ENCODE measurements at regions not wholly inside any gene's neighbourhood (a gene's known extent, or its start where the extent isn't known, plus 50 kb on each side); places are given as distances from the start of the nearest gene placed in this dataset.

DNA sequence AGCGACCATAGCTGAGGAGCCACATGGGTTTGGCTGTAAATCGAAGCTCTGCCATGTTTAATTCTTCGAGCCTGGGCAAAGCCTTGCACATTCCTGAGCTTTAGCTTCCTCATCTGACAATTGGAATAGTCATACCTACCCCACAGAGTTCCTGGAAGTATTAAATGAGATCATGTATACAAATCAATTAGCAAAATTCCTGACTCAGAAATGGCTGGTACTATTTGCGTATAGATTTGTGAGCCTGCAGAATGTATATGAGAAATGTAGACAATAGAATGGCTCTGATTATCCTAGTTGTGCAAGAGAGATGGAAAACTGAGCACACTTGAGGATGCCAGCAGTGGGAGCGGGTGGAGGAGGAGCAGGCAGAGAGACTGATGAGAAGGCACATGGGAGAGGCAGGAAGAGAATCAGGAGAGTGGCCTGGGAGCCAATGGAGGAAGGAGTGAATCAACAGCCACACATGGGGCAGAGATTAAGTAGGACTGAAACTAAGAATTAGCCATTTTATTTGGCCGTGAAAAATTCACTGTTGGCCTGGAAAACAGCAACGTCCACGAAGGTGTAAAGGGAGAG lies 128.0 kb upstream of the C1GALT1 start:
- ChIA-PET POLR2A (no interaction called here), CTCF (no interaction called here)

DNA sequence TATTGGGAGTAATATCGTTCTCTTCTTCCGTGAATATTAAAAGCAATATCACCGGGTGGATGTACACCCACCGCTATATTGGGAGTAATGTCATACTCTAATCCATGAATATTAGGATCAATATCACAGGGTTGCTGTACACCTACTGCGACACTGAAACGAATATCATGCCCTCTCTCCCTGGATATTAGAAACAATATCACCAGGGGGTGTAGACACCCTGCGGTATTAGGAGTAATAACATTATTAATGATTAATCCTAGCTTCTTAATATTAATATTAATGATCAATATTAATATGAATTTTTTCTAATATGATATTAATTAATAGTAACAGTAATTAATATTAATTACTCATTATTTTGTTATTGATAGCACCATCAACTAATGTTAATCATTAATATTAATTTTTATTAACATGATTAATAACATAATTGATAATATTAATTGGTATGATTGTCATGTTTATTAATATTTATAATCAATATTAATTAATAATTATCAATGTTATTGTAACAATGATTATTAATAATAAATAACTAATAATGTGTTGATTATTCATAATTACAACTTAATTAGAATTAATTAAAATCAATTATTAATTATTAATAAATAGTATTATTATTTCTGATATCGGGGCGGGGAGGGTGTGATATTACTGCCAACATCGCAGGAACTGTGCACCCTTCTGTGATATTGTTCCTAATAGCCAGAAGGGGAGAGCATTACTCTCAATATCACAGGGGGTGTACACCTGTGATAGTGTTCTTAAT lies 121.3 kb upstream of the C1GALT1 start:
- no peaks in the 10 kb centered on the region for H3K36me3 ChIP-seq (ENCODE audit: control insufficient read depth in 2 of 2, insufficient read depth in 1 of 2, low read length in 2 of 2)
- H3K27ac ChIP-seq (ENCODE audit: extremely low read depth, low read depth, low read length), result no peak overlapping the region
- H3K4me3 ChIP-seq (ENCODE audit: low read depth, low read length), result no peak overlapping the region
- H3K4me1 ChIP-seq (ENCODE audit: control insufficient read depth, insufficient read depth, low read length), result no peaks in the 10 kb centered on the region
- no peaks in the 10 kb centered on the region for H3K9me3 ChIP-seq (ENCODE audit: control insufficient read depth, insufficient read depth, low read depth, low read length)
- CTCF ChIA-PET, result no interaction called here
- POLR2A ChIA-PET, result no interaction called here
- no peak for TF ChIP-seq KLF7 (tag by site-specific recombination; IDR thresholded peaks at IDR 0.05; ENCODE audit: borderline replicate concordance)
- TF ChIP-seq, protein P1, sequence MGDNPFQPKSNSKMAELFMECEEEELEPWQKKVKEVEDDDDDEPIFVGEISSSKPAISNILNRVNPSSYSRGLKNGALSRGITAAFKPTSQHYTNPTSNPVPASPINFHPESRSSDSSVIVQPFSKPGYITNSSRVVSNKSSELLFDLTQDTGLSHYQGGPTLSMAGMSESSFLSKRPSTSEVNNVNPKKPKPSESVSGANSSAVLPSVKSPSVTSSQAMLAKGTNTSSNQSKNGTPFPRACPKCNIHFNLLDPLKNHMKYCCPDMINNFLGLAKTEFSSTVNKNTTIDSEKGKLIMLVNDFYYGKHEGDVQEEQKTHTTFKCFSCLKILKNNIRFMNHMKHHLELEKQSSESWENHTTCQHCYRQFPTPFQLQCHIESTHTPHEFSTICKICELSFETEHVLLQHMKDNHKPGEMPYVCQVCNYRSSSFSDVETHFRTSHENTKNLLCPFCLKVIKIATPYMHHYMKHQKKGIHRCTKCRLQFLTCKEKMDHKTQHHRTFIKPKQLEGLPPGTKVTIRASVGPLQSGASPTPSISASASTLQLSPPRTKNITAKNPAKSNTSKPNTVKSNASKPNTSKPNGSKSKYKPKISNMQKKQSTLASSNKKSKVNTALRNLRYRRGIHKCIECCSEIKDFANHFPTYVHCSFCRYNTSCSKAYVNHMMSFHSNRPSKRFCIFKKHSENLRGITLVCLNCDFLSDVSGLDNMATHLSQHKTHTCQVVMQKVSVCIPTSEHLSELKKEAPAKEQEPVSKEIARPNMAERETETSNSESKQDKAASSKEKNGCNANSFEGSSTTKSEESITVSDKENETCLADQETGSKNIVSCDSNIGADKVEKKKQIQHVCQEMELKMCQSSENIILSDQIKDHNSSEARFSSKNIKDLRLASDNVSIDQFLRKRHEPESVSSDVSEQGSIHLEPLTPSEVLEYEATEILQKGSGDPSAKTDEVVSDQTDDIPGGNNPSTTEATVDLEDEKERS (tag by site-specific recombination; IDR thresholded peaks at IDR 0.05), result no peak
- peak; percentile 38; the same call in 1 of the 2 replicates for TF ChIP-seq BCL11B (tag by site-specific recombination; IDR thresholded peaks at IDR 0.05; ENCODE audit: low read depth)
- TF ChIP-seq, protein P2, sequence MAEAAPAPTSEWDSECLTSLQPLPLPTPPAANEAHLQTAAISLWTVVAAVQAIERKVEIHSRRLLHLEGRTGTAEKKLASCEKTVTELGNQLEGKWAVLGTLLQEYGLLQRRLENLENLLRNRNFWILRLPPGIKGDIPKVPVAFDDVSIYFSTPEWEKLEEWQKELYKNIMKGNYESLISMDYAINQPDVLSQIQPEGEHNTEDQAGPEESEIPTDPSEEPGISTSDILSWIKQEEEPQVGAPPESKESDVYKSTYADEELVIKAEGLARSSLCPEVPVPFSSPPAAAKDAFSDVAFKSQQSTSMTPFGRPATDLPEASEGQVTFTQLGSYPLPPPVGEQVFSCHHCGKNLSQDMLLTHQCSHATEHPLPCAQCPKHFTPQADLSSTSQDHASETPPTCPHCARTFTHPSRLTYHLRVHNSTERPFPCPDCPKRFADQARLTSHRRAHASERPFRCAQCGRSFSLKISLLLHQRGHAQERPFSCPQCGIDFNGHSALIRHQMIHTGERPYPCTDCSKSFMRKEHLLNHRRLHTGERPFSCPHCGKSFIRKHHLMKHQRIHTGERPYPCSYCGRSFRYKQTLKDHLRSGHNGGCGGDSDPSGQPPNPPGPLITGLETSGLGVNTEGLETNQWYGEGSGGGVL (tag by site-specific recombination; IDR thresholded peaks at IDR 0.05), result no peak

More for the DNA sequence above, 128.0 kb upstream of the C1GALT1 start:
- no peak for TF ChIP-seq ZNF777 (tag by site-specific recombination; IDR thresholded peaks at IDR 0.05; ENCODE audit: borderline replicate concordance)
- TF ChIP-seq ZNF391 (tag by site-specific recombination; IDR thresholded peaks at IDR 0.05; ENCODE audit: borderline replicate concordance, low read depth), result no peak
- TF ChIP-seq, protein P3, sequence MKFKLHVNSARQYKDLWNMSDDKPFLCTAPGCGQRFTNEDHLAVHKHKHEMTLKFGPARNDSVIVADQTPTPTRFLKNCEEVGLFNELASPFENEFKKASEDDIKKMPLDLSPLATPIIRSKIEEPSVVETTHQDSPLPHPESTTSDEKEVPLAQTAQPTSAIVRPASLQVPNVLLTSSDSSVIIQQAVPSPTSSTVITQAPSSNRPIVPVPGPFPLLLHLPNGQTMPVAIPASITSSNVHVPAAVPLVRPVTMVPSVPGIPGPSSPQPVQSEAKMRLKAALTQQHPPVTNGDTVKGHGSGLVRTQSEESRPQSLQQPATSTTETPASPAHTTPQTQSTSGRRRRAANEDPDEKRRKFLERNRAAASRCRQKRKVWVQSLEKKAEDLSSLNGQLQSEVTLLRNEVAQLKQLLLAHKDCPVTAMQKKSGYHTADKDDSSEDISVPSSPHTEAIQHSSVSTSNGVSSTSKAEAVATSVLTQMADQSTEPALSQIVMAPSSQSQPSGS (tag by site-specific recombination; IDR thresholded peaks at IDR 0.05; ENCODE audit: low read depth), result no peak
- TF ChIP-seq RBAK (tag by site-specific recombination; IDR thresholded peaks at IDR 0.05), result no peak
- no peak for TF ChIP-seq ZBTB8A (tag by site-specific recombination; IDR thresholded peaks at IDR 0.05)
- no peak for TF ChIP-seq ZNF610 (tag by site-specific recombination; IDR thresholded peaks at IDR 0.05; ENCODE audit: borderline replicate concordance)
- TF ChIP-seq, protein P4, sequence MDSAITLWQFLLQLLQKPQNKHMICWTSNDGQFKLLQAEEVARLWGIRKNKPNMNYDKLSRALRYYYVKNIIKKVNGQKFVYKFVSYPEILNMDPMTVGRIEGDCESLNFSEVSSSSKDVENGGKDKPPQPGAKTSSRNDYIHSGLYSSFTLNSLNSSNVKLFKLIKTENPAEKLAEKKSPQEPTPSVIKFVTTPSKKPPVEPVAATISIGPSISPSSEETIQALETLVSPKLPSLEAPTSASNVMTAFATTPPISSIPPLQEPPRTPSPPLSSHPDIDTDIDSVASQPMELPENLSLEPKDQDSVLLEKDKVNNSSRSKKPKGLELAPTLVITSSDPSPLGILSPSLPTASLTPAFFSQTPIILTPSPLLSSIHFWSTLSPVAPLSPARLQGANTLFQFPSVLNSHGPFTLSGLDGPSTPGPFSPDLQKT (IDR thresholded peaks at IDR 0.05; ENCODE audit: borderline replicate concordance, low read depth, low read length), result no peak
- no peak for TF ChIP-seq ZNF830 (tag by site-specific recombination; IDR thresholded peaks at IDR 0.05; ENCODE audit: low read depth)
- H3K9me3 ChIP-seq (ENCODE audit: control insufficient read depth, insufficient read depth, low read depth, low read length), result no peaks in the 10 kb centered on the region
- no peaks in the 10 kb centered on the region for H3K4me1 ChIP-seq (ENCODE audit: control insufficient read depth, insufficient read depth, low read length)
- H3K36me3 ChIP-seq (ENCODE audit: control insufficient read depth in 2 of 2, insufficient read depth in 1 of 2, low read length in 2 of 2), result no peaks in the 10 kb centered on the region
- no peak overlapping the region for H3K27ac ChIP-seq (ENCODE audit: extremely low read depth, low read depth, low read length)
- H3K4me3 ChIP-seq (ENCODE audit: low read depth, low read length), result no peak overlapping the region
